Activated T-helper 17 cell treated with anti-CD3 and anti-CD28 coated beads, Interleukin-2, amount 50 U/mL, for 72 hours (primary cell): ENCODE measurements at regions not wholly inside any gene's neighbourhood (a gene's known extent, or its start where the extent isn't known, plus 50 kb on each side); places are given as distances from the start of the nearest gene placed in this dataset.
A peak's percentile ranks its signal among the peaks of the same experiment; 100 is the strongest.

Experiments
- ATAC-seq: fragments of 150-1000 bp; cut with Tn5 transposase; replicated peaks from 2 replicates; pipeline ENCODE4 v1.10.0; 2021; ENCODE audit warnings: mild to moderate bottlenecking, moderate library complexity
- H3K27ac Mint-ChIP-seq: one replicate; pipeline ENCODE4 v1.8.0; 2022; ENCODE audit warnings: mixed read lengths
- H3K27me3 Mint-ChIP-seq: one replicate; pipeline ENCODE4 v1.8.0; 2022; ENCODE audit warnings: mixed read lengths
- H3K36me3 Mint-ChIP-seq: one replicate; pipeline ENCODE4 v1.8.0; 2022; ENCODE audit warnings: low read depth, mild to moderate bottlenecking, mixed read lengths
- H3K4me1 Mint-ChIP-seq: one replicate; pipeline ENCODE4 v1.8.0; 2022; ENCODE audit warnings: mixed read lengths
- H3K4me3 Mint-ChIP-seq: one replicate; pipeline ENCODE4 v1.8.0; 2022; ENCODE audit warnings: mild to moderate bottlenecking, mixed read lengths
- H3K9me3 Mint-ChIP-seq: one replicate; pipeline ENCODE4 v1.8.0; 2022; ENCODE audit warnings: mixed read lengths

DNA sequence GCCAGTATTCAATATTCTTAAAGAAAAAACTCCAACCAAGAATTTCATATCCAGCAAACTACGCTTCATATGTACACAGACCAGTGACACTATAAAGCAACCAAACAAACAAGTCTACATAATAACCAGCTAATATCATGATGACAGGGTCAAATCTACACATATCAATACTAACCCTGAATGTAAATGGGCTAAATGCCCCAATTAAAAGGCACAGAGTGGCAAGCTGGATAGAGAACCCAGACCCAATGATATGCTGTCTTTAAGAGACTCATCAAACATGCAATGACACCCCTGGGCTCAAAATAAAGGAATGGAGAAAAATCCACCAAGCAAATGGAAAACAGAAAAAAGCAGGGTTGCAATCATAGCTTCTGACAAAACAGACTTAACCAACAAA lies 218.1 kb upstream of the NFE2L3 start:
- Mint-ChIP-seq H3K9me3 (peaks cover 24% of the 10 kb centered on the region), H3K36me3 (no peaks in the 10 kb centered on the region), H3K4me1 (no peaks in the 10 kb centered on the region), H3K27ac (no peak overlapping the region), H3K27me3 (peaks cover 54% of the 10 kb centered on the region), H3K4me3 (no peak overlapping the region)
- no peak for ATAC-seq

DNA sequence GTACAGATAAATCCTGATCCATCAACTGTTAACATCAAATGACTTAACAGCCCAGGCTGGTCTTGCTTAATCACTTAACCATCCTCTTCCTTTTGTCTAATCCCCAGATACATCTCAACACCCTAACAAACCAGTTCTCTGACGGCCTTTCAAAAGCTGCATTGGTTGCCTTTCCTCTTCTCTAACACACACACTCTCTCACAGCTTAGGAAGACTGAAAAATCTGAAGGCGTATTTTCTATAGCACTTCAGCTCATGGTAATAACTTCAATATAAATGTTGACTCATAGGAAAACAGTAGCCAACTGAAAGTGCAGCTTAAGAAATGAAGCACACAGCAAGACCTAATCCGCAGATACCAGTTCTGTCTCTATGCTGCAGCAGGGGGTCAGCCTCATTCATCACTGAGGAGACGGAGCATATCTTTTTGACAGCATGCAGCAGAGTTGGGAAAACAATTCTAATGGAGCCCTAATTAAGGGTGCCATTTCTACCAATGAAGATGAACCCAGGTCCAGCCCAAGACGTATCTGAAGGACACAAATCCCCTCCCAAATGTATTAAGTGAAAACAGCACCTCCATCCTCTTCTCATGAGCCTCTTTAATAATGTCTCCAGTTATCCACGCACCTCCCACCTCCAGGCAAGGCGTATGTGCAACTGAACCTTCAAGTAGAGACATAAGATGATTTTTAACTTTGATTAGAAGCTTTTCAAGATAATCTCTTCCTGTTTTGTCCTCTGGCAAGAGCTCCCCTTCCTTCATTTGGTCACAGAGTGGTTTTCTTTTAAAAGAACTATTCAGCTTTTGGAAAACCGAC lies 211.7 kb upstream of the NFE2L3 start:
- Mint-ChIP-seq H3K4me3 (peak overlapping the region; percentile 24), H3K27ac (no peak overlapping the region), H3K36me3 (no peaks in the 10 kb centered on the region), H3K4me1 (peaks cover 10% of the 10 kb centered on the region), H3K9me3 (no peaks in the 10 kb centered on the region), H3K27me3 (peaks cover 29% of the 10 kb centered on the region)
- peak; percentile 69 for ATAC-seq

DNA sequence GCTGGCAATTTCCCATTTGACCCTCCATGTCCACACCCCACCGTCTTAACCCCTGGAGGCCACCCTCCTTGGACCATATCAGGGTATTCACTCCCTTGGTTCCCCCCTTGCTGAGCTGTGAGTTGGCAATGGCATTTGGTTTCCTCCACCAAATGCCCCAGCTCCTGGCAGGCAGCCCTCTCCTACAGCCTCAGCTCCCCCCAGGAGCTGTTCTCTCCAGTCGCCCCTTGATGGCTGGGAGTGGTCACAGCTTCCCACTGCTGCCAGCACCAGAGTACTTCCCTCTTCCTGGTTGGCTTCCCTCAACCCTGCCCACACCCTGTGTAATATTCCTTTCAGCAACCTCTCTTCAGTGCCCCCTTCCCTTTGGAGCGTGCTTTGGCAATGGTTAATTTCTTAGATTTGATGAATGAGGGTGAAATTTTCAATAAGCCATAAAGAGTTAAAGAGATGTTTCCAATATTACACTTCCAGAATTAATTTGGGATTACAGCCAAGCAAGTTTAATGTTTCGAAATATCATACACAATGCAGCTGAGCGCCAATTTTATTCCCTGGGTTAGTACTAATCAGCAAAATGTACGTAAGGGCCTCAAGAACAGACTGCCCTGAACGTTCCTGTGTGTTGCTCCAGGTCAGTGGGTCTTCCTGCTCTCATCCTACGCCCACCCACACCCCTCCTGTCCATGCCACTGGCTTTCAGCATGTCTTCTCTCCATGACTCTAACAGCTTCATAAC lies 207.1 kb upstream of the NFE2L3 start:
- Mint-ChIP-seq H3K27me3 (peaks cover 7% of the 10 kb centered on the region), H3K27ac (no peak overlapping the region), H3K4me1 (peaks cover 10% of the 10 kb centered on the region), H3K36me3 (no peaks in the 10 kb centered on the region), H3K9me3 (no peaks in the 10 kb centered on the region), H3K4me3 (no peak overlapping the region)
- ATAC-seq = no peak

DNA sequence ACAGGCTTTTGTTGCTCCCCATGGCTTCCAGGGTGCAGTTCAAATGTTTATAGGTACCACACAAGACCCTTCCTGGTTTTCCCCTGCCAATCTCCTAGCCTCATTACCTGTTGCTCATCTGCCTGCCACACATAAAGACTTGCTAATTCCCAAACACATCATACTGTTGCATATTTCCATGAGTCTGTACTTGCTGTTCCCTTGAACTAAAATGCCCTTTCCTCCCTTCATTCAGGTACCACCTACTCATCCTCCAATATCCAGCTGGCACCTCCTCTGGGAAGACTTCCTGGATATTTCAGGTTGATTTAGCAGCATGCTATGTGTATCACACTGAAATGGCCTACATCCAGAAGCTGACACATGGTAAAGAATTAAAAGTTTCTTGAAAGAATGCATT lies 206.4 kb upstream of the NFE2L3 start:
- peaks cover 3% of the 10 kb centered on the region for H3K27me3 Mint-ChIP-seq
- no peak overlapping the region for H3K27ac Mint-ChIP-seq
- peaks cover 8% of the 10 kb centered on the region for H3K4me1 Mint-ChIP-seq
- H3K36me3 Mint-ChIP-seq = no peaks in the 10 kb centered on the region
- ATAC-seq = no peak
- H3K4me3 Mint-ChIP-seq = no peak overlapping the region
- H3K9me3 Mint-ChIP-seq = no peaks in the 10 kb centered on the region

DNA sequence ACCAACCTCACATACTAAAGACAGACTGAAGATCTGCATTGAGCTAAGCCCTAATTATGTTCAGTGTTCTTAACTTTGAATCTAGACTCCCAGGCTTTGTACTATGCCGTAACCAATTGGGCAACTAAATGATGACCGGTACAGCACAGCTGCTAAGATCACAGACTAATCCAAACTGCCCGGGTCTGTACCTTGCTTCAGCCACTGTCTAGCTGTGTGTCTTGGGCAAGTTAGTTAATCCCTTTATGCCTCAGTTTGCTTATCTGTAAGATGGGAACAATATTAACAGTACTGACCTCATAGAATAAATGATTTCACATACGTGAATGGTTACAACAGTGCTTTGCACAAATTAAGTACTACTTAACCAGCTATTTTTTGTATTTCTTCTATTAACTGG lies 205.8 kb upstream of the NFE2L3 start:
- ATAC-seq = no peak
- Mint-ChIP-seq H3K9me3 (no peaks in the 10 kb centered on the region), H3K27me3 (peaks cover 3% of the 10 kb centered on the region), H3K36me3 (no peaks in the 10 kb centered on the region), H3K4me1 (peaks cover 5% of the 10 kb centered on the region), H3K4me3 (no peak overlapping the region), H3K27ac (no peak overlapping the region)

DNA sequence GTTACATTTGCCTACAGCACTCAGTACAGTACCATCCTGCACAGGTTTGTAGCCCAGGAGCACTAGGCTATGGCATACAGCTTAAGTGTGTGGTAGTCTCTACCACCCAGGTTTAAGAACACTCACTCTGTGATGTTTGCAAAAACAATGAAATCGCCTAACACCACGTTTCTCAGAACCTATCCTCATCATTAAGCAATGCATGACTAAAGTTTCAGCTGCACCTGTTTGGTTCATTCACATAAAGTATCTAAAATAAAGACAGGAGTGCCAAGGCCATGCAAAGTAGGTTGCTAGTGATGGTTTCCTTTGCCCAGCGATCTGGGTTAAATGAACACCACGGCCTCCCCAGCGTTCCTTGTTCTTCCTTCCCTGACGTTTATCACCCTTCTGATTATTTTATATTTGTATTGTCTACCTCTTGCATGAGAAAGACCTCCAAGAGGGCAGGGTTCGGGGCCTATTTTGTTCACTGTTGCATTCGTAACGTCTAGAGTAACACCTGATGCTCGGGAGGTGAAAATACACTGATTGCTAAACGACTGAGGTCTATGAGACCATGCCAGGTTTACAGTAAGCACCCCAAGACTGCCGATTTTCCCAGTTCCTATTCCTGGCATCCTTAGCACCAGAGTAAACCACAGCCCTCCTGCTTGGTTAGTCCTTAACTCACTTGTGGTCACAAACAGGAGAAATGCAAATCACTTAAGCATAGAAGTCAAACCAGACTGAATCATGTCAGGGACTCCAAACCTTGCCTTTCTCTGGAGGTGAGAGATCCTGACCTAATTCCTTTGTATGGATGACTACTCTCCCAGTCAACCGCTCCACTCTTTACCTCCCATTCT lies 204.1 kb upstream of the NFE2L3 start:
- Mint-ChIP-seq H3K9me3 (no peaks in the 10 kb centered on the region), H3K4me1 (peaks cover 5% of the 10 kb centered on the region), H3K27ac (no peak overlapping the region), H3K36me3 (no peaks in the 10 kb centered on the region), H3K27me3 (no peaks in the 10 kb centered on the region), H3K4me3 (no peak overlapping the region)
- no peak for ATAC-seq

DNA sequence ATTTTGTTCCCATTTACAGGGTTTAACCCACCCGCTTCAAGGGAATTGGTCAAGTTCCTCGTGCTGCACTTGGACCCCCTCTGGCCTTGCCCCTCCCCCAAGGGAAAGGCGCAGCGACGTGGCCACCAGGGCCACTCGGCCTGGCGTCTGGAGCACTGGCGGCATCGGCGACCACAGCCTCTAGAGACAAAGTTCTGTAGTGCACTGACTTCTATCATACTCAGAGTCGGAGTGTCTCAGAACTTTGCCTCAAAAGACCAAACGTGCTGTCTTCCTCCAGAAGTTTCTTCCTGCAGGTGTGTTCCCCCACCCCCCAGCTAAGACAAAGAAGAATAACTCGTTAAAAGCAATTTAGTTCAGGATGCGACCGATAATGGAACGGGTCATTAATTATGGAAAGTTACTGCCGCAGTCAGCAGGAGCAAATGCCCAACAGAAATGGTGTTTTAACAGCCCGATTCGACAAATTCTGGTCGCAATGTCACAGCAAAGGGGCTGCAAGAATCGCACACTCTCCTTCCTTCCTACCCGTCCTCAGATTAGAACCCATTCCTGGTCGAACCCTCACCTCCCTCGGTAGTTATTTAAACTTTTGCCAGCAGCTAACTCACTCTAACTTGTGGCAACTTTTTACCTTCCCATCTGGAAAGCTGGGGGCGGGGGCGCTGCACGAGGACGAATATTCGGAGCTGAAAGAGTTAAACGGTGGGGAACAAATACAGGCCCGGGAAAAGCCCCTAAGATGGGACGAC lies 202.1 kb upstream of the NFE2L3 start:
- H3K4me1 Mint-ChIP-seq = peaks cover 5% of the 10 kb centered on the region
- H3K36me3 Mint-ChIP-seq = no peaks in the 10 kb centered on the region
- H3K27me3 Mint-ChIP-seq = no peaks in the 10 kb centered on the region
- no peaks in the 10 kb centered on the region for H3K9me3 Mint-ChIP-seq
- ATAC-seq = no peak
- peak overlapping the region; percentile 71 for H3K27ac Mint-ChIP-seq
- peak overlapping the region; percentile 76 for H3K4me3 Mint-ChIP-seq

DNA sequence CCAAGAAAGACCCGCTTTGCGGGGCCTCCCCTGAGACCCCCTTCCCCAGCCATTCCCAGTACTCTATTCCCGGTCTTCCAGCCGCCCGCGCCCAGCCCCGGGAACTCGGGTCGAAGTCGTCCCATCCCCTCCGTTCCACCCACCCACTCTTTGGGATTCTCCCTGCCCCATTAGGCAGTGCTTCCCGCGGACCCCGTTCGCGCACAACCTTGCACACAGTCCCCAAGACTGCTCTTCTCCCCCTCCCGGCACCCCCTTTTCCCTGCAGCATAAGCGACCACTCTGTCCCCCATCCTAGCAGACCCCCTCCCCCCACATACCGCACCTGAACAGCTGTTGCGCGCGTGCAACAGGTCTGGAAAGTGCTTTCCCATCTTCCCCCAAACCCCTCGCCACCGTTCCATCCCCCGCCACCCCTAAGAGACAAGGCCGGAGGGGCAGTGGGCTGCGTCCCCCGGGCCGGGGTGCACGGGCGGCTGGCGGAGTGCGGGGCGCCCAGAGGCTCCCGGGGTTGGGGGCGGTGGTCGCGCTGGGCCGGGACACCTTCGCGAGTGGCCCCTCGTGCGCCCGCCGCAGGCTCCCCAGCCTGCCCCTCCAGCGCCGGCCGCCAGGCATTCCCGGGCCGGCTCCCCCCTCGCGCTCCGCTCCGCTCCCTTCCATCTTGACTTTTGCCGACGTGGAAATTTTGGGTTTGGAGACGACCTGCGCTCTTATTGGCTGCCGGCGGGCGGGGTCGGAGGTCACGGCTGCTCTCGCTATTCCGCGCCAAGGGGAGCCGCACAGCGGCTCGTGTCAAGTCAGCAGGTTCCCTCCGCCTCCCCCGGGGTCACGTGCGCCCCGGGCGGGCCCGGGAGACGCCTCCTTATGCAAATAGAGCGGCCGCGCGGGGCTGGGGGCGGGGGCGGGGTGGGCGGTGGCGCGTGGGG lies 201.2 kb upstream of the NFE2L3 start:
- Mint-ChIP-seq H3K27ac (peak overlapping the region; percentile 71), H3K4me1 (peaks cover 5% of the 10 kb centered on the region), H3K4me3 (peak overlapping the region; percentile 76), H3K9me3 (no peaks in the 10 kb centered on the region), H3K27me3 (no peaks in the 10 kb centered on the region), H3K36me3 (no peaks in the 10 kb centered on the region)
- peak; percentile 98 for ATAC-seq

DNA sequence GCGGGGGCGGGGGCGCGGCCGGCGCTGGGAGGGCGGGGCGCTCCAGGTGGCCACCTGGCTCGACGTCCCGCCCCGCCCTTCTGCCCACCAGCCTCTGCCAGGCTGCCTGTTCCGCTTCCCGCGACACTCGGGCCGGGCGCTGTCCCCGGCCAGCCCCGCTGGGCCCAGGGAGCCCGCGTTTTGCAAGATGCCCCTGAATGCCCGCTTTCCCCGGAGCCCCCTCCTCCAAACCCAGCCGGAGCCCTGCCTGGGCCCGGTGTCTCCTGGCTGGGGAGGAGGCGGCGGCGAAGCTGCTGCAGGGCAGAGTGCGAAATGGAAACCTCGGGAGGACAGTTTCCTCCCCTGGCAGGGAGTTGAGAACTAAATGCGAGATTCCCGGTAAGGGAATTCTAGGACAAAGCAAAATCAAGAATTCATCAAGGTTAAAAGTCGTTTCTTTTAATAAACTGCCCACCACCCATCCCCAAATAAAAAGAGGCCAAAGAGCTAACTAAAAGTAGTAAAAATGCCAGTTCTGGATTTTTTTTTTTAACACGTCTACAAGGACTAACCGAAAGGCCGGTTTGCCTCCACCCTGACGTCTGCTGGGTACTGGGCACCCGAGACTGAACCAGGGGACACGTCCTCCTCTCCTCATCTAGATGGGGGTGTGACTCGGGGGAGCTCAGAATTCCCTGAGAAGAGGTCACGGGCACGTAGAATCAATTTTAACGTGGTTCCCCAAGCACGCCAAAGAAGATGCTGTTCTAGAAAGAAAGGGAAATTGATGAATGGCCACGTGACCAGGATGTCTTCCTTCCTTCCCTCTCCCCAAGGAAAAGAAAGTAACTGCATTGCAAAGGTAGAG lies 200.4 kb upstream of the NFE2L3 start:
- H3K4me3 Mint-ChIP-seq = peak overlapping the region; percentile 76
- peak; percentile 69 for ATAC-seq
- H3K9me3 Mint-ChIP-seq = no peaks in the 10 kb centered on the region
- no peaks in the 10 kb centered on the region for H3K36me3 Mint-ChIP-seq
- H3K27me3 Mint-ChIP-seq = no peaks in the 10 kb centered on the region
- peak overlapping the region; percentile 71 for H3K27ac Mint-ChIP-seq
- H3K4me1 Mint-ChIP-seq = peaks cover 5% of the 10 kb centered on the region

DNA sequence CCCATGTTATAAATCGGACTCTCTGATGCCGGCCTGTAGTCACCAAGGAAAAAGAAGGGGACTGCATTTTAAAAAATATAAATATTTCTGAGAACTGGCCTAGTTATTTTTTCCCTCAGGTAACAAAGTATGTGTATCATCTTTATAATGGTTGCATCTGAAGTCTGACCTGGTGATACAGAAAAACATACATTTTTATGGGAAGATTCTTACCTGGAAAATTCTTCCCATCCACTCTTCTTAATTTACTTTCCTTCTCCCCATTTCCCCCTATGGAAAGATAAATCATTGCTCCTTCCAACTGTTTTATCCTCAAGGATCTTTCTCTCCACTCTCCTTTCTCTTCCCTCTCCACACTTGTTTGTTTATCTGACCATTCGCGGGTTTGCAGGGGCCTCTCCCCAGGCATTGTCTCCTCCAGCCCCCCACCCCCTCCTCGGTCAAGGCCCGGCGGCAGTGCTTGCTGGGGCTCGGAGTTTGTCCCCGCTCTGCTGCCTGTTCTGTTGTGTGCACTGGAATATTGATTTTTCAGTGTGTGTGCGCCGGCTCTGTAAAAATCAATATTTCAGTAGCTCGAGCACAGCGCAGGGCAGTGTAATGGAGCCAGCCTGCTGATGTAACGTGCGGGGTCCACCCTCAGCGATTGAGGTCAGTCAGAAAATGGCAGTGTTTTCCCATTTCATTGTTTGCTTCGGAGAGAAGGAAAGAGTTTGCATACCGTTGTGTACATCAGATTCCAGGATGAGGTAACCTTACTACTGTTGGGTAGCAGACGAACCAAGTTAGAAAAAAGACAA lies 199.5 kb upstream of the NFE2L3 start:
- Mint-ChIP-seq H3K36me3 (no peaks in the 10 kb centered on the region), H3K27me3 (no peaks in the 10 kb centered on the region), H3K9me3 (no peaks in the 10 kb centered on the region), H3K4me3 (peak overlapping the region; percentile 76), H3K27ac (no peak overlapping the region), H3K4me1 (peaks cover 5% of the 10 kb centered on the region)
- ATAC-seq = no peak

DNA sequence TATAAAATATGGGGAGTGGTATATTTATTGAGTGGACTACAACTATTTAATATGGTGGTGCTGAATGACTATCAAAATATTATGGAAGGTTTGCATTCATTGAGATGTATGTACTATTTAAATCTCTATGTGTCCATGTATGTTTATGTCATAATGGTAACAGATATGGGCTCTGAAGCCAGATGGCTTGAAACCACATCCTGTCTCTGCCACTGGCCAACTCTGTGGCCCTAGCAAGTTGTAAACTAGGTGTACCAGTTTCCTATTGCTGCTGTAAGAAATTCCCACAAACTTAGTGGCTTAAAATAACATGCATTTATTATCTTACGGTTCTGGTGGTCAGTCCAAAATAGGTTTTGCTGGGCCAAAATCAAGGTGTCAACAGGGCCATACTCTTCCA lies 198.1 kb upstream of the NFE2L3 start:
- no peaks in the 10 kb centered on the region for H3K9me3 Mint-ChIP-seq
- ATAC-seq = no peak
- H3K4me1 Mint-ChIP-seq = peaks cover 5% of the 10 kb centered on the region
- H3K27me3 Mint-ChIP-seq = no peaks in the 10 kb centered on the region
- H3K4me3 Mint-ChIP-seq = no peak overlapping the region
- no peak overlapping the region for H3K27ac Mint-ChIP-seq
- no peaks in the 10 kb centered on the region for H3K36me3 Mint-ChIP-seq

DNA sequence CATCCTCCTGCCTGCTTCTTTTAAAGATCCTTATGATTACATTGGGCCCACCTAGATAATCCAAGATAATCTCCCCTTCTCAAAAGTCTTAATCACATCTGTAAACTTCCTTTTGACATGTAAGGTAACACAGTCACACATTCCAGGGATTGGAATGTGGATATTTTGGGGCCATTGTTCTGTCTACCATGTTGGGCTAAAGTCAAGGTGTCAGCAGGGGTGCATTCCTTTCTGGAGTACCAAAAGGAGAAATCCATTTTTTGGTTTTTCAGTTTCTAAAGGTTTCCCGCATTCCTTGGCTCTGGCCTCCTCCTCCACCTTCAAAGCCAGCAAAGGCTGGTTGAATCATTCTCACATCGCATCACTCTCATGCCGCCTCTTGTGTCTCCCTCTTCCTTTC lies 197.6 kb upstream of the NFE2L3 start:
- no peak overlapping the region for H3K4me3 Mint-ChIP-seq
- no peak overlapping the region for H3K27ac Mint-ChIP-seq
- no peak for ATAC-seq
- H3K9me3 Mint-ChIP-seq = no peaks in the 10 kb centered on the region
- H3K27me3 Mint-ChIP-seq = no peaks in the 10 kb centered on the region
- peaks cover 5% of the 10 kb centered on the region for H3K4me1 Mint-ChIP-seq
- H3K36me3 Mint-ChIP-seq = no peaks in the 10 kb centered on the region
